Naive thymus-derived CD4-positive, alpha-beta T cell (primary cell): ENCODE measurements at regions not wholly inside any gene's neighbourhood (a gene's known extent, or its start where the extent isn't known, plus 50 kb on each side); places are given as distances from the start of the nearest gene placed in this dataset.

Experiments
- ATAC-seq: fragments of 150-1000 bp; cut with Tn5 transposase; 2 replicates; pipeline ENCODE4 v1.10.0; 2021; ENCODE audit warnings: mild to moderate bottlenecking, moderate library complexity
- CTCF ChIA-PET: fragments of 350-600 bp; sonication (Branson Sonifier 250); formaldehyde crosslinking; loops from one replicate; lab custom pipeline; 2021; ENCODE audit warnings: antibody characterized with exemption; lab: Charles Lee
- POLR2A ChIA-PET: fragments of 350-600 bp; sonication (Branson Sonifier 250); formaldehyde crosslinking; loops from one replicate; lab custom pipeline; 2021; ENCODE audit warnings: antibody characterized with exemption, inconsistent platforms; lab: Charles Lee
- DNase-seq, 9 donors: peaks; one replicate each; pipeline versions ENCODE4 v3.0.0 to v3.0.0-alpha.2; 2020 to 2022; ENCODE audit warnings: mixed read lengths in 1 of 9
- H3K27ac ChIP-seq: one replicate; pipeline ENCODE4 v1.7.0; 2013; ENCODE audit warnings: mild to moderate bottlenecking, low read depth, low read length, moderate library complexity
- H3K27me3 ChIP-seq, 2 donors: one replicate each; pipeline ENCODE4 v1.7.0; 2013; ENCODE audit warnings: low read length in 2 of 2, mild to moderate bottlenecking in 2 of 2, moderate library complexity in 2 of 2; ENCODE audit not compliant: control insufficient read depth in 2 of 2, insufficient read depth in 2 of 2
- H3K36me3 ChIP-seq, 3 experiments: 1 replicate in 2 of 3; 2 replicates in 1 of 3; pipeline ENCODE4 v1.7.0; 2013; ENCODE audit warnings: low read length in 3 of 3, mild to moderate bottlenecking in 3 of 3, moderate library complexity in 1 of 3; ENCODE audit not compliant: insufficient read depth in 3 of 3, control insufficient read depth in 2 of 3
- H3K4me1 ChIP-seq, 2 donors: one replicate each; pipeline ENCODE4 v1.7.0; 2013; ENCODE audit warnings: low read length in 2 of 2, mild to moderate bottlenecking in 2 of 2, moderate library complexity in 1 of 2; ENCODE audit not compliant: control insufficient read depth in 2 of 2, insufficient read depth in 2 of 2
- H3K4me3 ChIP-seq: 2 replicates; pipeline ENCODE4 v1.7.0; 2013; ENCODE audit warnings: mild to moderate bottlenecking, low read length
- H3K9me3 ChIP-seq, 3 experiments: 1 replicate in 2 of 3; 2 replicates in 1 of 3; pipeline ENCODE4 v1.7.0; 2013; ENCODE audit warnings: low read length in 3 of 3; ENCODE audit not compliant: control insufficient read depth in 2 of 3
- H3K27ac Mint-ChIP-seq, 9 donors: one replicate each; pipeline ENCODE4 v1.8.0; 2020 to 2022; ENCODE audit warnings: mixed read lengths in 9 of 9, mild to moderate bottlenecking in 8 of 9, moderate library complexity in 5 of 9, inconsistent platforms in 2 of 9
- H3K27me3 Mint-ChIP-seq, 5 donors: one replicate each; pipeline ENCODE4 v1.8.0; 2021 to 2022; ENCODE audit warnings: mixed read lengths in 5 of 5, mild to moderate bottlenecking in 1 of 5
- H3K36me3 Mint-ChIP-seq, 5 donors: one replicate each; pipeline ENCODE4 v1.8.0; 2020 to 2022; ENCODE audit warnings: mixed read lengths in 5 of 5, mild to moderate bottlenecking in 3 of 5, inconsistent platforms in 1 of 5
- H3K4me1 Mint-ChIP-seq, 7 donors: one replicate each; pipeline ENCODE4 v1.8.0; 2020 to 2022; ENCODE audit warnings: mixed read lengths in 7 of 7, mild to moderate bottlenecking in 3 of 7, inconsistent platforms in 1 of 7
- H3K4me3 Mint-ChIP-seq, 10 donors: one replicate each; pipeline ENCODE4 v1.8.0; 2020 to 2022; ENCODE audit warnings: mild to moderate bottlenecking in 10 of 10, mixed read lengths in 10 of 10, moderate library complexity in 6 of 10, inconsistent platforms in 2 of 10
- H3K9me3 Mint-ChIP-seq, 11 donors: one replicate each; pipeline ENCODE4 v1.8.0; 2020 to 2022; ENCODE audit warnings: mixed read lengths in 11 of 11, mild to moderate bottlenecking in 4 of 11, inconsistent platforms in 1 of 11, moderate library complexity in 1 of 11
- intact Hi-C, 2 donors: fragments of 100-400 bp; cut with micrococcal nuclease; formaldehyde crosslinking; loops; one replicate each; pipeline ENCODE4 v1.15.1; 2023

DNA sequence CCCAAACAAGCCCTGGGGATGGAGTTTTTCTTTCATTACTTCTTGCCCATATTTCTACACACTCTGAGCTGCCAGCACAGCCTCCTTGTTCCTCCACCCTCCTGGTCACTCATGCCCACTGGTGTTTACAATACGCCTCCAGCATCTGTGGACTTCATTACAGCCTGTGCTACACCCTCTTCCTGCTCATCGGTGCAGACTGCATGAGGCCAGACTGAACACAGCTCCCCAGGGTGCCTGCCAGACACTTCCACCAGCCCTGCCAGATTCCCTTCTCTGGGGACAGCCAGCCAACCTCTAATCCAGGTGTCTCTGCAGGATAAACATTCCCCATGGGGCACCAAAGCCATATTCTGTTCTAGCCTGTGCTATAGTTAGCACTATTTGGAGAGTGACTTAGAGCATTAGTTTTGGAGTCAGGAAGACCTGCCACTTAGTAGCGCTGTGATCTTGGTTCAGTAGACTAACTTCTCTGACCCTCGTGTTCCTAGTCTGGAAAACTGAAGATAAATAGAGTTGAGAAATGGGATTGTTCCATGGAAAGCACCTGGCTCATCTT, 163.8 kb upstream of the KLF4 start:
- H3K4me1 Mint-ChIP-seq = no peaks in the 10 kb centered on the region
- intact Hi-C loops = no loop called here

DNA sequence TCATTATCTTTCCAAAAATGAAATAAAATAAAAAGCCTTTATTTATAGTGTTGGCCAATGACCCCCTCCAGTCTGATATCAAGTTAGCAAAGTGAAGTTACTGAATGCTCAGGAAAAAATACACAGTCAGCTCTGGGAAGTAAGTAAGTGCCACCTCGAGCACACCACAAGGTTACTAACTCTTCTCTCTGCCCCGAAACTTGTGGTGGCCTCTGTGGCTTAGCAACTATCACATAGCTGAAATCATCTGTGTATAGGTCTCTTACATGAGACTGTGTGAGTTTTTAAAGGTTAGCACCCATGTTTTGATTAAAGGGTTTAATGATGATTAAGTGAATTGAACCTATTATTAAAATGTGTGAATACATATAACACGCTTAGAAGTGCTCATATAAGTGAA, 161.4 kb upstream of the KLF4 start:
- peaks cover 0 to 3% (median 0%) of the 10 kb centered on the region in 5 donors for H3K36me3 Mint-ChIP-seq
- no peak overlapping the region for H3K27ac Mint-ChIP-seq
- Histone ChIP-seq H3K27ac (no peak overlapping the region), H3K4me1 (no peaks in the 10 kb centered on the region), H3K9me3 (no peaks in the 10 kb centered on the region), H3K27me3 (no peaks in the 10 kb centered on the region), H3K36me3 (no peaks in the 10 kb centered on the region), H3K4me3 (no peak overlapping the region)
- ATAC-seq = no peak
- intact Hi-C loops = no loop called here
- H3K4me1 Mint-ChIP-seq = no peaks in the 10 kb centered on the region
- no peak overlapping the region for H3K4me3 Mint-ChIP-seq
- DNase-seq = no peak
- POLR2A ChIA-PET = no interaction called here
- peaks cover 0 to 9% (median 4%) of the 10 kb centered on the region in 5 donors for H3K27me3 Mint-ChIP-seq
- peaks cover 0 to 5% (median 0%) of the 10 kb centered on the region in 11 donors for H3K9me3 Mint-ChIP-seq
- CTCF ChIA-PET = no interaction called here

More for the DNA sequence above, 163.8 kb upstream of the KLF4 start:
- no peaks in the 10 kb centered on the region for H3K36me3 ChIP-seq
- Mint-ChIP-seq H3K27me3 (peaks cover 0 to 6% (median 0%) of the 10 kb centered on the region in 5 donors), H3K27ac (no peak overlapping the region), H3K4me3 (no peak overlapping the region), H3K36me3 (peaks cover 0 to 3% (median 0%) of the 10 kb centered on the region in 5 donors), H3K9me3 (peaks cover 0 to 7% (median 2%) of the 10 kb centered on the region in 11 donors)
- ChIA-PET POLR2A (no interaction called here), CTCF (no interaction called here)
- H3K4me1 ChIP-seq = no peaks in the 10 kb centered on the region
- H3K27me3 ChIP-seq = no peaks in the 10 kb centered on the region
- H3K9me3 ChIP-seq = no peaks in the 10 kb centered on the region
- ATAC-seq (no peak), DNase-seq (no peak)
- H3K4me3 ChIP-seq = no peak overlapping the region
- H3K27ac ChIP-seq = no peak overlapping the region

GRCh38 chr9:107650321-107650720, 160.8 kb upstream of the KLF4 start:
- ChIA-PET CTCF (no interaction called here), POLR2A (no interaction called here)
- Histone ChIP-seq H3K4me3 (no peak overlapping the region), H3K27ac (no peak overlapping the region), H3K27me3 (no peaks in the 10 kb centered on the region), H3K9me3 (no peaks in the 10 kb centered on the region), H3K4me1 (no peaks in the 10 kb centered on the region), H3K36me3 (no peaks in the 10 kb centered on the region)
- DNase-seq (no peak), ATAC-seq (no peak)
- Mint-ChIP-seq H3K9me3 (peaks cover 0 to 4% (median 0%) of the 10 kb centered on the region in 11 donors), H3K4me1 (no peaks in the 10 kb centered on the region), H3K4me3 (no peak overlapping the region), H3K27me3 (peaks cover 0 to 9% (median 4%) of the 10 kb centered on the region in 5 donors), H3K27ac (no peak overlapping the region), H3K36me3 (peaks cover 0 to 3% (median 0%) of the 10 kb centered on the region in 5 donors)
- intact Hi-C loops = no loop called here

- H3K27ac Mint-ChIP-seq = no peak overlapping the region
- no peaks in the 10 kb centered on the region for H3K36me3 Mint-ChIP-seq
- H3K4me1 Mint-ChIP-seq = peaks cover 0 to 4% (median 0%) of the 10 kb centered on the region in 7 donors
- ChIA-PET CTCF (no interaction called here), POLR2A (no interaction called here)
- no peaks in the 10 kb centered on the region for H3K27me3 ChIP-seq
- peaks cover 0 to 9% (median 4%) of the 10 kb centered on the region in 5 donors for H3K27me3 Mint-ChIP-seq
- no peak overlapping the region for H3K27ac ChIP-seq
- H3K36me3 ChIP-seq = no peaks in the 10 kb centered on the region
- intact Hi-C loops = no loop called here
- ATAC-seq = no peak
- H3K4me3 ChIP-seq = no peak overlapping the region
- no peaks in the 10 kb centered on the region for H3K9me3 ChIP-seq
- no peaks in the 10 kb centered on the region for H3K4me1 ChIP-seq
- no peak for DNase-seq
- peaks cover 0 to 12% (median 0%) of the 10 kb centered on the region in 11 donors for H3K9me3 Mint-ChIP-seq
- no peak overlapping the region for H3K4me3 Mint-ChIP-seq
Measured at GRCh38 chr9:107648153-107648715, 158.7 kb upstream of the KLF4 start.

GRCh38 chr9:107647611-107648010, 158.0 kb upstream of the KLF4 start:
- Histone ChIP-seq H3K27ac (no peak overlapping the region), H3K4me3 (no peak overlapping the region), H3K9me3 (no peaks in the 10 kb centered on the region), H3K36me3 (no peaks in the 10 kb centered on the region), H3K4me1 (no peaks in the 10 kb centered on the region), H3K27me3 (no peaks in the 10 kb centered on the region)
- Mint-ChIP-seq H3K4me3 (no peak overlapping the region), H3K9me3 (peaks cover 0 to 12% (median 0%) of the 10 kb centered on the region in 11 donors), H3K4me1 (peaks cover 0 to 4% (median 0%) of the 10 kb centered on the region in 7 donors), H3K27ac (no peak overlapping the region), H3K36me3 (no peaks in the 10 kb centered on the region), H3K27me3 (peaks cover 0 to 10% (median 6%) of the 10 kb centered on the region in 5 donors)
- CTCF ChIA-PET = no interaction called here
- no peak for ATAC-seq
- POLR2A ChIA-PET = no interaction called here
- no peak for DNase-seq
- intact Hi-C loops = no loop called here

DNA sequence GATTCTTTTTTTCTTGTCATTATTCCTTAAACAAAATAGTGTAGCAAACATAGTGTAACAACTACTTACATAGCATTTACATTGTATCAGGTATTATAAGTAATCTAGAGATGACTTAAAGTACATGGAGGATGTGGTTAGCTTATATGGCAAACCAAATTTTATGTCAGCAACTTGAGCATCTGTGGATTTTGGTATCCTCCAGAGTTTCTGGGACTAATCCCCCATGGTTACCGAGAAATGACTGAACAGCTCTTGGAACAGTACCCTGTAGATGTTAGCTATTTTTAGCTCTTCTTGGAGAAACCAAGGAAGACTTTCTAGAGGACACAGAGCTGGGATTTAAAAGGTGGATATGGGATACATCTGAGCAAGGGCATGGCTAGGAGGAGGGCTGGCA, 157.6 kb upstream of the KLF4 start:
- Histone ChIP-seq H3K9me3 (no peaks in the 10 kb centered on the region), H3K27ac (no peak overlapping the region), H3K4me1 (no peaks in the 10 kb centered on the region), H3K36me3 (no peaks in the 10 kb centered on the region), H3K4me3 (no peak overlapping the region), H3K27me3 (no peaks in the 10 kb centered on the region)
- CTCF ChIA-PET = no interaction called here
- H3K9me3 Mint-ChIP-seq = peaks cover 0 to 12% (median 0%) of the 10 kb centered on the region in 11 donors
- DNase-seq (no peak), ATAC-seq (no peak)
- peaks cover 0 to 4% (median 0%) of the 10 kb centered on the region in 7 donors for H3K4me1 Mint-ChIP-seq
- no peak overlapping the region for H3K27ac Mint-ChIP-seq
- POLR2A ChIA-PET = no interaction called here
- intact Hi-C loops = no loop called here
- H3K27me3 Mint-ChIP-seq = peaks cover 0 to 13% (median 8%) of the 10 kb centered on the region in 5 donors
- no peaks in the 10 kb centered on the region for H3K36me3 Mint-ChIP-seq
- H3K4me3 Mint-ChIP-seq = no peak overlapping the region

DNA sequence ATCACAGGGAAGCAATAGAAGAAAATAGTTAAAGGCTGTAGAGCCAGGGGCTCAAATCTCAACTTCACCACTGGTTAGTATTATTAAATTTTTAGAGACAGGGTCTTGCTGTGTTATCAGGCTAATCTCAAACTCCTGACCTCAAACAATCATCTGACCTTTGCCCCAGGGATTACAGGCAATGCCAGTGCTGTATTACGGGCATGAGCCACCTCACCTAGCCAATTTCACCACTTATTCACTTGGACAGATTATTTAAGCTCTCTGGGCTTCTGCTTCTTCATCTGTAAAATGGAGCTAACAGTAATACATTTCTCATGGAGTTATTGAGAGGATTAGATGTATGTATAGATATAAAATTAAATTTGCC, 155.9 kb upstream of the KLF4 start:
- H3K4me3 ChIP-seq = no peak overlapping the region
- DNase-seq = no peak
- peaks cover 0 to 4% (median 0%) of the 10 kb centered on the region in 7 donors for H3K4me1 Mint-ChIP-seq
- intact Hi-C loops = no loop called here
- no peak overlapping the region for H3K27ac Mint-ChIP-seq
- ChIA-PET POLR2A (no interaction called here), CTCF (no interaction called here)
- H3K27me3 Mint-ChIP-seq = peaks cover 2 to 21% (median 15%) of the 10 kb centered on the region in 5 donors
- H3K36me3 Mint-ChIP-seq = no peaks in the 10 kb centered on the region
- no peaks in the 10 kb centered on the region for H3K9me3 ChIP-seq
- peaks cover 0 to 13% (median 2%) of the 10 kb centered on the region in 11 donors for H3K9me3 Mint-ChIP-seq
- H3K4me3 Mint-ChIP-seq = no peak overlapping the region
- H3K4me1 ChIP-seq = no peaks in the 10 kb centered on the region
- H3K27ac ChIP-seq = no peak overlapping the region
- H3K36me3 ChIP-seq = no peaks in the 10 kb centered on the region
- H3K27me3 ChIP-seq = no peaks in the 10 kb centered on the region
- ATAC-seq = no peak
